Pancreas (tissue), 10 donors: ENCODE measurements at regions not wholly inside any gene's neighbourhood (a gene's known extent, or its start where the extent isn't known, plus 50 kb on each side); places are given as distances from the start of the nearest gene placed in this dataset.

ENCODE experiments used
- ATAC-seq, 4 donors: fragments of 200-7000 bp; cut with Tn5 transposase; one replicate each; pipeline versions ENCODE4 v1.8.0 to v1.9.1; 2020; ENCODE audit warnings: mild to moderate bottlenecking in 4 of 4, moderate library complexity in 4 of 4
- DNase-seq, 6 donors: peaks; one replicate each; pipeline ENCODE4 v3.0.0-alpha.2; 2020
- FAIRE-seq: peaks from 2 replicates; lab custom pipeline; 2012; peaks lifted over from hg19 to GRCh38; lab: Jason Lieb, UNC
- H3K27ac ChIP-seq, 4 donors: fragments of 200-600 bp; sonication (generic); 1 replicate in 3 of 4; 2 replicates in 1 of 4; pipeline versions ENCODE4 v1.5.0 to v1.8.0; 2020
- H3K27me3 ChIP-seq, 4 donors: fragments of 200-600 bp; one replicate each; pipeline ENCODE4 v1.8.0; 2021
- H3K36me3 ChIP-seq, 3 donors: fragments of 200-600 bp; sonication (generic) in 1 of 3; one replicate each; pipeline versions ENCODE4 v1.5.0 to v1.8.0; 2020 to 2021
- H3K4me1 ChIP-seq, 3 donors: fragments of 200-600 bp; one replicate each; pipeline ENCODE4 v1.8.0; 2021
- H3K4me3 ChIP-seq, 4 donors: fragments of 200-600 bp; sonication (generic) in 2 of 4; one replicate each; pipeline versions ENCODE4 v1.5.0 to v1.8.0; 2020 to 2021
- H3K9me3 ChIP-seq, 4 donors: fragments of 200-600 bp; one replicate each; pipeline ENCODE4 v1.8.0; 2021
- WGBS, 2 donors: extraction: QIAGEN DNeasy Blood & Tissue Kit; methylation state at CpG; one replicate each; pipeline ENCODE4 v1.1.7; 2013; 5-methylcytosine and 5-hydroxymethylcytosine counted together
- intact Hi-C, 3 donors: fragments of 100-400 bp; cut with DNase I; formaldehyde crosslinking; loops; one replicate each; pipeline versions ENCODE4 v1.11.1 to v1.14.2; 2022
- TF ChIP-seq, protein P1 (sequence below), 4 donors: fragments of 200-600 bp; sonication (generic) in 3 of 4; IDR thresholded peaks; one replicate each; pipeline versions ENCODE4 v1.5.0 to v1.8.0; 2021; ENCODE audit warnings: antibody characterized with exemption in 4 of 4
- donor health status: healthy with polysubstance abuse.
- donor health status: DM: no; HTN: no; CAD: no; lungs with moderate emphysema.
- donor health status: DM: no; HTN: no; CAD: no.
- donor health status: control.
- donor health status: control.
- donor health status: Bipolar disorder and iron deficiency.
- donor health status: DM: yes; HTN: yes; CAD: no.
- donor health status: DM: no; HTN: no; CAD: no.
- donor health status: DM: no; HTN: no; CAD: no.
- donor health status: DM: yes; HTN: yes; CAD: no.

DNA sequence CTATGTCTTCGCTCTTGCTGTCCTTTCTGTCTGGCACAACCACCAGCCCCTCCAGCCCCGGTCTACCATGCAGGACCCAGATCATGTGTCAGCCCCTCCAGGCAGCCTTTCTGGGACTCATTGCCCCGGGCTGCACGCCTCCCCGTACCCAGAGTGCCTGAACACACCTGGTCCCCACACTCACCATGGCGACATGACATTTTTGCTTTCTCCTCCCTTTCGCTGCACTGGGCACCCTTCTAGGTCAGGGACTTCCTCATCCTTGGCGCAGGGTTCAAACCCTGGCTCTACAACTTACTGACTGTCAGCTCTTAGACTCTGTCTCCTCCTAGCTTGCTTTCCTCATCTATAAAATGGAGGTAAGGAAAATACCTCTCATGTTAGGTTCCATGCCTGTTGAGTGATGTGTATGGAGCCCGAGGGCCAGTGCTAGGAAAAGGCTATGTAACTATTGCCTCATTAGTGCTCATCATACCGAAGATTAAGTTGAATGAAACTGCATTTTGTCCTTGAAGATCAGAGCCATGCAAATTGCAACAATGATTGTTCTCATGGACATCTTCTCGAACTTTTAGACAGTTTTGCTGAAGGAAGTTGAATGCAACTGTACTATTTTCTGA is 49.7 kb upstream of the TIAM2 start:
- TF ChIP-seq, protein P1, sequence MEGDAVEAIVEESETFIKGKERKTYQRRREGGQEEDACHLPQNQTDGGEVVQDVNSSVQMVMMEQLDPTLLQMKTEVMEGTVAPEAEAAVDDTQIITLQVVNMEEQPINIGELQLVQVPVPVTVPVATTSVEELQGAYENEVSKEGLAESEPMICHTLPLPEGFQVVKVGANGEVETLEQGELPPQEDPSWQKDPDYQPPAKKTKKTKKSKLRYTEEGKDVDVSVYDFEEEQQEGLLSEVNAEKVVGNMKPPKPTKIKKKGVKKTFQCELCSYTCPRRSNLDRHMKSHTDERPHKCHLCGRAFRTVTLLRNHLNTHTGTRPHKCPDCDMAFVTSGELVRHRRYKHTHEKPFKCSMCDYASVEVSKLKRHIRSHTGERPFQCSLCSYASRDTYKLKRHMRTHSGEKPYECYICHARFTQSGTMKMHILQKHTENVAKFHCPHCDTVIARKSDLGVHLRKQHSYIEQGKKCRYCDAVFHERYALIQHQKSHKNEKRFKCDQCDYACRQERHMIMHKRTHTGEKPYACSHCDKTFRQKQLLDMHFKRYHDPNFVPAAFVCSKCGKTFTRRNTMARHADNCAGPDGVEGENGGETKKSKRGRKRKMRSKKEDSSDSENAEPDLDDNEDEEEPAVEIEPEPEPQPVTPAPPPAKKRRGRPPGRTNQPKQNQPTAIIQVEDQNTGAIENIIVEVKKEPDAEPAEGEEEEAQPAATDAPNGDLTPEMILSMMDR (IDR thresholded peaks at IDR 0.05): no peak
- ATAC-seq: no peak
- FAIRE-seq: no peak
- DNase-seq: no peak
- intact Hi-C loops: no loop called here
- 92 to 98% methylated on average over 11 of the region's 11 CpGs for WGBS, 2 donors
- peaks cover 0 to 4% (median 0%) of the 10 kb centered on the region in 3 donors for H3K36me3 ChIP-seq
- H3K27ac ChIP-seq: no peak overlapping the region
- no peak overlapping the region for H3K4me3 ChIP-seq
- no peaks in the 10 kb centered on the region for H3K27me3 ChIP-seq
- H3K4me1 ChIP-seq: no peaks in the 10 kb centered on the region
- no peaks in the 10 kb centered on the region for H3K9me3 ChIP-seq
